PFSK-1 (cell line): ENCODE measurements at regions not wholly inside any gene's neighbourhood (a gene's known extent, or its start where the extent isn't known, plus 50 kb on each side); places are given as distances from the start of the nearest gene placed in this dataset.

Experiments used
- FOXP2 ChIP-seq: optimal IDR thresholded peaks from 2 replicates; pipeline ENCODE3; 2011; ENCODE audit warnings: borderline replicate concordance, control low read depth, inconsistent platforms; ENCODE audit not compliant: insufficient read depth; ENCODE audit errors: extremely low read length, extremely low read depth
- POLR2AphosphoS5 ChIP-seq: IDR thresholded peaks from 2 replicates; pipeline ENCODE4 v1.6.1; 2012; ENCODE audit warnings: low read depth, mild to moderate bottlenecking, control low read depth, low read length, moderate library complexity
- REST ChIP-seq, 2 experiments: IDR thresholded peaks; 2 replicates each; pipeline versions ENCODE4 v1.6.1 to v1.8.0; 2011 to 2012; ENCODE audit warnings: low read depth in 2 of 2, low read length in 2 of 2, control low read depth in 1 of 2, inconsistent platforms in 1 of 2, mild to moderate bottlenecking in 1 of 2, moderate library complexity in 1 of 2; ENCODE audit not compliant: insufficient read depth in 1 of 2
- SIN3A ChIP-seq: IDR thresholded peaks from 2 replicates; pipeline ENCODE4 v1.6.1; 2012; ENCODE audit warnings: mild to moderate bottlenecking, low read length, moderate library complexity, borderline replicate concordance; ENCODE audit not compliant: insufficient read depth
- TAF1 ChIP-seq: IDR thresholded peaks from 2 replicates; pipeline ENCODE4 v1.6.1; 2012; ENCODE audit warnings: low read length, control low read depth, borderline replicate concordance; ENCODE audit not compliant: insufficient read depth

- no peak for TF ChIP-seq REST (IDR thresholded peaks at IDR 0.05; ENCODE audit: insufficient read depth in 1 of 2, low read depth in 2 of 2, low read length in 2 of 2)
- no peak for TF ChIP-seq POLR2AphosphoS5
- no peak for TF ChIP-seq SIN3A
- TF ChIP-seq TAF1: no peak
- TF ChIP-seq FOXP2: no peak
Observed at GRCh38 chr9:120014796-120015195, 565.2 kb downstream of the CDK5RAP2 start.

GRCh38 chr9:120009856-120010255 is 570.1 kb downstream of the CDK5RAP2 start:
- TF ChIP-seq TAF1 (no peak), POLR2AphosphoS5 (no peak), REST (IDR thresholded peaks at IDR 0.05; ENCODE audit: insufficient read depth in 1 of 2, low read depth in 2 of 2, low read length in 2 of 2) (no peak), FOXP2 (no peak), SIN3A (no peak)

GRCh38 chr9:120001536-120001935 is 578.4 kb downstream of the CDK5RAP2 start:
- TF ChIP-seq FOXP2: no peak
- no peak for TF ChIP-seq REST (IDR thresholded peaks at IDR 0.05; ENCODE audit: insufficient read depth in 1 of 2, low read depth in 2 of 2, low read length in 2 of 2)
- no peak for TF ChIP-seq POLR2AphosphoS5
- no peak for TF ChIP-seq TAF1
- no peak for TF ChIP-seq SIN3A

GRCh38 chr9:119998614-119999013 is 581.4 kb downstream of the CDK5RAP2 start:
- TF ChIP-seq SIN3A (no peak), POLR2AphosphoS5 (no peak), FOXP2 (no peak), TAF1 (no peak), REST (IDR thresholded peaks at IDR 0.05; ENCODE audit: insufficient read depth in 1 of 2, low read depth in 2 of 2, low read length in 2 of 2) (no peak)

- TF ChIP-seq POLR2AphosphoS5 (no peak), SIN3A (no peak), TAF1 (no peak), REST (IDR thresholded peaks at IDR 0.05; ENCODE audit: insufficient read depth in 1 of 2, low read depth in 2 of 2, low read length in 2 of 2) (no peak), FOXP2 (no peak)
Observed at GRCh38 chr9:119991797-119992196, 588.2 kb downstream of the CDK5RAP2 start.
